B cell (primary cell): ENCODE measurements at regions not wholly inside any gene's neighbourhood (a gene's known extent, or its start where the extent isn't known, plus 50 kb on each side); places are given as distances from the start of the nearest gene placed in this dataset.
"Not testable (repeated sequence)": the region's sequence is repeated elsewhere in the genome, so short reads cannot be mapped to it uniquely, and the experiment has no call there.

Experiments
- ATAC-seq: fragments of 200-7000 bp; cut with Tn5 transposase; one replicate; pipeline ENCODE4 v1.10.0; 2021; ENCODE audit warnings: low read depth, mild to moderate bottlenecking, moderate number of reproducible peaks, moderate library complexity
- CTCF ChIA-PET: fragments of 350-600 bp; sonication (Branson Sonifier 250); formaldehyde crosslinking; loops from one replicate; lab custom pipeline; 2021; ENCODE audit warnings: antibody characterized with exemption, inconsistent platforms; lab: Charles Lee
- POLR2A ChIA-PET: fragments of 350-600 bp; sonication (Branson Sonifier 250); formaldehyde crosslinking; loops from one replicate; lab custom pipeline; 2021; ENCODE audit warnings: antibody characterized with exemption; lab: Charles Lee
- DNase-seq: peaks from one replicate; pipeline ENCODE4 v3.0.0; 2013
- H2AFZ ChIP-seq: 2 replicates; pipeline ENCODE4 v1.6.1; 2012; ENCODE audit warnings: mild to moderate bottlenecking, low read depth, low read length; ENCODE audit not compliant: insufficient read depth, poor library complexity, severe bottlenecking
- H3K27ac ChIP-seq, 2 donors: 1 replicate in 1 of 2; 2 replicates in 1 of 2; pipeline ENCODE4 v1.5.1; 2012 to 2013; ENCODE audit warnings: low read length in 2 of 2, mild to moderate bottlenecking in 2 of 2, moderate library complexity in 1 of 2
- H3K27me3 ChIP-seq, 4 experiments: fragments of 200-600 bp in 1 of 4; sonication (generic) in 1 of 4; replicated peaks in 1 of 4; 1 replicate in 2 of 4; 2 replicates in 2 of 4; pipeline versions ENCODE4 v1.6.1 to v1.7.0; 2013 to 2016; ENCODE audit warnings: low read length in 3 of 4, mild to moderate bottlenecking in 2 of 4, mixed read lengths in 1 of 4, moderate library complexity in 1 of 4; ENCODE audit not compliant: insufficient read depth in 4 of 4, control insufficient read depth in 3 of 4; ENCODE audit errors: control extremely low read depth in 1 of 4
- H3K36me3 ChIP-seq, 2 experiments: replicated peaks in 1 of 2; 1 replicate in 1 of 2; 2 replicates in 1 of 2; pipeline versions ENCODE4 v1.6.1 to v1.7.1; 2013; ENCODE audit warnings: low read length in 1 of 2; ENCODE audit not compliant: insufficient read depth in 2 of 2, control insufficient read depth in 1 of 2; ENCODE audit errors: control extremely low read depth in 1 of 2, extremely low read depth in 1 of 2
- H3K4me1 ChIP-seq, 2 donors: fragments of 200-600 bp in 1 of 2; sonication (generic) in 1 of 2; 1 replicate in 1 of 2; 2 replicates in 1 of 2; pipeline versions ENCODE4 v1.5.1 to v1.6.1; 2013 to 2017; ENCODE audit warnings: low read length in 2 of 2; ENCODE audit not compliant: control insufficient read depth in 2 of 2, insufficient read depth in 2 of 2
- H3K4me2 ChIP-seq: replicated peaks from 2 replicates; pipeline ENCODE3; 2012; ENCODE audit warnings: mild to moderate bottlenecking, low read depth, low read length; ENCODE audit not compliant: poor library complexity, severe bottlenecking
- H3K4me3 ChIP-seq, 5 experiments: fragments of 200-600 bp in 1 of 5; sonication (generic) in 1 of 5; 1 replicate in 3 of 5; 2 replicates in 2 of 5; pipeline versions ENCODE4 v1.5.1 to v1.7.0; 2011 to 2016; ENCODE audit warnings: low read length in 4 of 5, mild to moderate bottlenecking in 4 of 5, low read depth in 2 of 5, control low read depth in 1 of 5, moderate library complexity in 1 of 5; ENCODE audit not compliant: insufficient read depth in 1 of 5; ENCODE audit errors: control extremely low read depth in 1 of 5, extremely low read depth in 1 of 5
- H3K79me2 ChIP-seq: fragments of 200-600 bp; sonication (generic); one replicate; pipeline ENCODE4 v1.6.0; 2016; ENCODE audit warnings: low read length; ENCODE audit not compliant: control insufficient read depth, insufficient read depth
- H3K9ac ChIP-seq: fragments of 200-600 bp; sonication (generic); 2 replicates; pipeline ENCODE4 v1.6.1; 2017; ENCODE audit warnings: mild to moderate bottlenecking, low read length, moderate library complexity
- H3K9me3 ChIP-seq, 3 donors: one replicate each; pipeline versions ENCODE4 v1.6.1 to v1.7.1; 2013; ENCODE audit warnings: low read length in 2 of 3; ENCODE audit not compliant: control insufficient read depth in 2 of 3, insufficient read depth in 1 of 3; ENCODE audit errors: control extremely low read depth in 1 of 3
- H4K20me1 ChIP-seq: 2 replicates; pipeline ENCODE4 v1.6.0; 2012; ENCODE audit warnings: mild to moderate bottlenecking, low read length; ENCODE audit not compliant: insufficient read depth, control insufficient read depth, poor library complexity, severe bottlenecking
- H3K27ac Mint-ChIP-seq: one replicate; pipeline ENCODE4 v1.8.0; 2021; ENCODE audit warnings: mixed read lengths
- H3K27me3 Mint-ChIP-seq: one replicate; pipeline ENCODE4 v1.8.0; 2021; ENCODE audit warnings: mixed read lengths
- H3K4me1 Mint-ChIP-seq: one replicate; pipeline ENCODE4 v1.8.0; 2021; ENCODE audit warnings: mixed read lengths
- H3K4me3 Mint-ChIP-seq: one replicate; pipeline ENCODE4 v1.8.0; 2021; ENCODE audit warnings: mixed read lengths
- H3K9me3 Mint-ChIP-seq: one replicate; pipeline ENCODE4 v1.8.0; 2022; ENCODE audit warnings: mixed read lengths; ENCODE audit not compliant: insufficient read depth
- WGBS: methylation state at CpG from one replicate; pipeline ENCODE4 v1.1.5; 2013; ENCODE audit warnings: missing lambda C conversion rate; ENCODE audit not compliant: insufficient coverage; 5-methylcytosine and 5-hydroxymethylcytosine counted together
- intact Hi-C: fragments of 100-400 bp; cut with micrococcal nuclease; formaldehyde crosslinking; loops from one replicate; pipeline ENCODE4 v1.10.0; 2022

DNA sequence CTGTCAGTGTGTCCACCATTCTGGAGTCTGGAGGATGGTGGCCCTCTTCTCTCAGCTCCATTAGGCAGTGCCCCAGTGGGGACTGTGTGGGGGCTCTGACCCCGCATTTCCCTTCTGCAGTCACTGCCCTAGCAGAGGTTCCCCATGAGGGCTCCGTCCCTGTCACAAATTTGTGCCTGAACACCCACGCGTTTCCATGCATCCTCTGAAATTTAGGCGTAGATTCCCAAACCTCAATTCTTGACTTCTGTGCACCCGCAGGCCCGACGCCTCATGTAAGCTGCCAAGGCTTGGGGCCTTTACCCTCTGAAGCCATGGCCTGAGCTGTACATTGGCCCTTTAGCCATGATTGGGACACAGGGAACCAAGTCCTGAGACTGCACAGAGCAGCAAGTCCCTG, 182.3 kb downstream of the FOXD4L6 start:
- POLR2A ChIA-PET, H3K4me3 Mint-ChIP-seq, H3K79me2 ChIP-seq, H3K4me1 ChIP-seq, intact Hi-C loops, H3K27ac ChIP-seq, H3K4me3 ChIP-seq, H3K9me3 Mint-ChIP-seq, H2AFZ ChIP-seq, CTCF ChIA-PET, H3K4me2 ChIP-seq, H3K4me1 Mint-ChIP-seq, H3K27ac Mint-ChIP-seq, H3K9ac ChIP-seq, H3K9me3 ChIP-seq, H3K27me3 Mint-ChIP-seq, H3K36me3 ChIP-seq, H4K20me1 ChIP-seq, DNase-seq, H3K27me3 ChIP-seq, ATAC-seq: not testable (repeated sequence)
- WGBS, result 97% methylated on average over 8 of the region's 8 CpGs

- H3K9ac ChIP-seq, H4K20me1 ChIP-seq, H3K9me3 Mint-ChIP-seq, POLR2A ChIA-PET, H3K36me3 ChIP-seq, H3K27me3 ChIP-seq, H3K4me1 Mint-ChIP-seq, DNase-seq, H3K27me3 Mint-ChIP-seq, H2AFZ ChIP-seq, H3K9me3 ChIP-seq, H3K27ac ChIP-seq, H3K79me2 ChIP-seq, H3K4me1 ChIP-seq, H3K4me3 Mint-ChIP-seq, H3K4me2 ChIP-seq, ATAC-seq, H3K4me3 ChIP-seq, intact Hi-C loops, CTCF ChIA-PET, H3K27ac Mint-ChIP-seq: not testable (repeated sequence)
- 100% methylated on average over 1 of the region's 4 CpGs for WGBS
Observed at GRCh38 chr9:40942730-40943129, 185.8 kb downstream of the FOXD4L6 start.

- H3K27ac ChIP-seq, H2AFZ ChIP-seq, POLR2A ChIA-PET, H3K9me3 ChIP-seq, H3K4me1 ChIP-seq, H3K27me3 ChIP-seq, H3K27ac Mint-ChIP-seq, intact Hi-C loops, H3K9me3 Mint-ChIP-seq, H3K27me3 Mint-ChIP-seq, DNase-seq, ATAC-seq, H3K79me2 ChIP-seq, H3K9ac ChIP-seq, H3K4me3 Mint-ChIP-seq, H3K4me1 Mint-ChIP-seq, CTCF ChIA-PET, H4K20me1 ChIP-seq, H3K36me3 ChIP-seq, H3K4me2 ChIP-seq, H3K4me3 ChIP-seq: not testable (repeated sequence)
- WGBS, result 67% methylated on average over 1 of the region's 1 CpG
Observed at GRCh38 chr9:40939888-40940209, 188.6 kb downstream of the FOXD4L6 start.

DNA sequence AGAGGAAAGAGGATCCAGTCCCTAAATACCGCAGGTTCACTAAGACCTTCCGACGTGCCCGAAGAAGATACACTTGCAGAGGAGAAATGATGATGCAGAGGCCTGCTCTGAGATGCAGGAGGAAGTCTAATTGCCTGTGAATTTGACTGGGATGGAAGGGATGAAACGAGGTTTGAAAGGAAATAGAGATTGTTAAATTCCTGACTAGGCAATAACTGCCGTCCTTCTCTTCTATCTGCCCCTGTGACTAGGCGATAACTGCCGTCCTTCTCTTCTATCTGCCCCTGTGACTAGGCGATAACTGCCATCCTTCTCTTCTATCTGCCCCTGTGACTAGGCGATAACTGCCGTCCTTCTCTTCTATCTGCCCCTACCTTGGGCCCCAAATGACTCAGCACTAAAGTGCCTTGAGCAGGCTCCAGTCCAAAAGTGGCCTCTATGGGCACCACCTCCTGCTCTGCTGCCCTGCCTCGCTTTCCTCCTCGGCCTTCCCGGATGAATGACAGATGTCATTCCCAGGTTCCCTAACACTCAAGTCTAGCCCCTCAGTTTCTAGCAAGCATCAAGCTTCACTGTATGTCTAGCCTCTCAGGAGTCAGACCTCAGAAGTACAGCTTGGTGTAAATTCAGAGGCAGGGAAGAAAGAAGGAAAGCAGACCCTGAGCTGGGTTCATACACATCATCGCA, 189.1 kb downstream of the FOXD4L6 start:
- POLR2A ChIA-PET, H3K9me3 ChIP-seq, CTCF ChIA-PET, H3K27me3 Mint-ChIP-seq, H4K20me1 ChIP-seq, H3K9me3 Mint-ChIP-seq, H3K4me3 ChIP-seq, H3K4me1 ChIP-seq, H3K79me2 ChIP-seq, H3K4me3 Mint-ChIP-seq, ATAC-seq, H3K36me3 ChIP-seq, H3K4me1 Mint-ChIP-seq, H3K27ac Mint-ChIP-seq, DNase-seq, H3K4me2 ChIP-seq, H2AFZ ChIP-seq, H3K9ac ChIP-seq, intact Hi-C loops, H3K27me3 ChIP-seq, H3K27ac ChIP-seq: not testable (repeated sequence)
- 81% methylated on average over 12 of the region's 15 CpGs for WGBS
